ENCODE measurements at regions not wholly inside any gene's neighbourhood (a gene's known extent, or its start where the extent isn't known, plus 50 kb on each side); places are given as distances from the start of the nearest gene placed in this dataset.

GRCh38 chr10:114879093-114879492, 57.5 kb downstream of the FHIP2A start:
- TF ChIP-seq CTCF (IDR thresholded peaks at IDR 0.05) = no peak
- H3K27me3 ChIP-seq = no peaks in the 10 kb centered on the region
- no peaks in the 10 kb centered on the region for H3K36me3 ChIP-seq
- H3K9me3 ChIP-seq = no peaks in the 10 kb centered on the region
- no peak overlapping the region for H3K4me3 ChIP-seq (ENCODE audit: low read depth in 1 of 2, low read length in 1 of 2)
- no peak overlapping the region for H3K27ac ChIP-seq
- peaks cover 26 to 48% of the 10 kb centered on the region in 2 experiments for H3K4me1 ChIP-seq (ENCODE audit: control insufficient read depth in 1 of 2, insufficient read depth in 1 of 2, low read depth in 1 of 2, low read length in 1 of 2)

DNA sequence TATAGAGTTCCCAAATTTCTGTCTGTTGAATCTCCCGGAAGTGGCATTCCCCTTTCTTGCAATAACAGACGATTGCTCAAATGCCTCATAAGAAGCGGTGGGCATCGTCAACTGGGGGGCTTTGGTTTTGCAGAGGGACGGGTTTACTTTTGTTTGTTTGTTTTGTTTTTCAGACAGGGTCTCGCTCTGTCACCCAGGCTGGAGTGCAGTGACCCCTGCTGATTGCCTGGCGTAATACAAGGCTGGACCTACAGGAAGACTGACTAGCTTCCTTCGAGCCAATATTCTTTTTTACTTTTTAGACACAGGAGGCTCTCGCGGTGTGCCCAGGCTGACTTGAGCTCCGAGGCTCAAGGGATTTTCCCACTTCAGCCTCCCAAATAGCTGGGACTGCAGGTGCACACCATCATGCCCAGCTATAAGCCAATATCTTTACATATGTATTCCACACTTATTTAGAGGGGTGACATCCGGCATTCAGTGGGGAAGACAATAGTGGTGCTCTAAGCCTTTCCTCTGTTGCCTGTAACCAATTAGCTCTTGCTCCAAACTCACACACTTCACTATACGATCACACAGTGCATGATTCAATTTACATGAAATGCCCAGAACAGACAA, 58.1 kb downstream of the FHIP2A start:
- H3K27me3 ChIP-seq = no peaks in the 10 kb centered on the region
- H3K4me3 ChIP-seq (ENCODE audit: low read depth in 1 of 2, low read length in 1 of 2) = no peak overlapping the region
- no peak for TF ChIP-seq CTCF (IDR thresholded peaks at IDR 0.05)

DNA sequence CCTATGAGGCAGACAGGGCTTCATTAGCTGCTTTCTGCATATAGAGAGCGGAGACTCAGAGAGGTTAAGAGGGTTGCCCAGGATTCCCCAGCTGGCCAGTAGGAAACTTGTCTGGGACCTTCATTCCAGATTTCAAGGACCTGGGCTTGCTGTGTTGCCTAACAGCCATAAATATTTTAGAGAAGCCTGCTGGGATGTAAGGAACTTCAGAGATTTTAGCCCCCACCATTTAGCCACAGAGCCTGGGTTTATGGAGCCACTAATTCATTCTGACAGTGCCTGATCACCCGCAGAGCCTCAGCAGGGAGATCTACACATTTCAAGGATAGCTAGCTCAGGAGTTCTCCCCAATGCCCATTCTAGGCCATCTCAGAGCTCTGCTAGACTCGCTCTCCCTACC, 56.6 kb upstream of the TRUB1 start:
- H3K36me3 ChIP-seq = no peaks in the 10 kb centered on the region
- no peak overlapping the region for H3K4me3 ChIP-seq (ENCODE audit: low read depth in 1 of 2, low read length in 1 of 2)
- no peak overlapping the region for H3K27ac ChIP-seq
- H3K27me3 ChIP-seq = no peaks in the 10 kb centered on the region
- TF ChIP-seq CTCF (IDR thresholded peaks at IDR 0.05) = no peak
- H3K4me1 ChIP-seq (ENCODE audit: control insufficient read depth in 1 of 2, insufficient read depth in 1 of 2, low read depth in 1 of 2, low read length in 1 of 2) = peaks cover 10 to 25% of the 10 kb centered on the region in 2 experiments
- H3K9me3 ChIP-seq = no peaks in the 10 kb centered on the region

More for the DNA sequence above, 58.1 kb downstream of the FHIP2A start:
- H3K4me1 ChIP-seq (ENCODE audit: control insufficient read depth in 1 of 2, insufficient read depth in 1 of 2, low read depth in 1 of 2, low read length in 1 of 2) = peaks cover 26 to 42% of the 10 kb centered on the region in 2 experiments
- no peaks in the 10 kb centered on the region for H3K36me3 ChIP-seq
- no peak overlapping the region for H3K27ac ChIP-seq
- H3K9me3 ChIP-seq = no peaks in the 10 kb centered on the region

DNA sequence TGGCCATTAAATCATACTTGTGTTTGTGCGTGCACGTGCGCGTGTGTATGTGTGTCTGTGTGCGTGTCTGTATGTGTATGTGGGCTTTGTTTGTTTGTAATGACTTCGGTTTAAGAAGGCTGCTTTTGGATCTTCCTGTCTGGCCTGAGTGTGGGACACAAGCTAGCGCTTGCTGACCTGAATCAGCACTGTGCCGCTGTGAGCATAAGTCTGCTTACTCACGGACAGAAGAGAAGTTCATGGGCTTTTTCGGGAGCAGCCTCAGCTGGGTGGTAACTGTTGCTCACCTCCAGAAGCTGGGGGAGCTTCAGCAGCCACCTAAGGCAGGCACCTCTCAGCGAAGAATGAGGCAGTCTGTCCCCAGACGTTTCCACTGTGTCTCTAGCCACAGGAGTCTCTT, 56.1 kb upstream of the TRUB1 start:
- no peak overlapping the region for H3K27ac ChIP-seq
- H3K9me3 ChIP-seq = no peaks in the 10 kb centered on the region
- H3K4me3 ChIP-seq (ENCODE audit: low read depth in 1 of 2, low read length in 1 of 2) = no peak overlapping the region
- no peaks in the 10 kb centered on the region for H3K27me3 ChIP-seq
- no peaks in the 10 kb centered on the region for H3K36me3 ChIP-seq
- H3K4me1 ChIP-seq (ENCODE audit: control insufficient read depth in 1 of 2, insufficient read depth in 1 of 2, low read depth in 1 of 2, low read length in 1 of 2) = peaks cover 9 to 20% of the 10 kb centered on the region in 2 experiments
- TF ChIP-seq CTCF (IDR thresholded peaks at IDR 0.05) = no peak

DNA sequence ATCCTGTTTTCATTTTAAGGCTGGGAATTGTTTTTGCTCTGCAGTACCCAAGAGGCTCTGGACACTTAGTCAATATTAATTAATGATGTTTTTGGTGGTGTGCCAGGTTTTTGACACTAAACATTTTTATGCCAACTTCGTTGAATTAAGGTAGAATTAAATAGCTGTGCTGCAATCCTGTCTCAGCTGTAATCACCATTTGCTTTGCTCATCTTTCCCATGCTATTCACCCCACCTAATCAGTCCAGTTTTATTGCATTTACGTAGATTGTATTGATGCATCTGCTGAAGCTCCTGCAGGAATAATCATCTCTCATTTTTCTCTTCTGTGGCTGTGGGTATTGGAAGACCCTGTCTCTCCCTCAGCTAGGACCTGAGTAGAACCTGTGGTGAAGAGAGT, 52.6 kb upstream of the TRUB1 start:
- Histone ChIP-seq H3K27me3 (no peaks in the 10 kb centered on the region), H3K36me3 (no peaks in the 10 kb centered on the region)
- no peak for TF ChIP-seq CTCF (IDR thresholded peaks at IDR 0.05)

More for the DNA sequence above, 52.6 kb upstream of the TRUB1 start:
- Histone ChIP-seq H3K9me3 (no peaks in the 10 kb centered on the region), H3K4me3 (ENCODE audit: low read depth in 1 of 2, low read length in 1 of 2) (no peak overlapping the region), H3K4me1 (ENCODE audit: control insufficient read depth in 1 of 2, insufficient read depth in 1 of 2, low read depth in 1 of 2, low read length in 1 of 2) (peaks cover 0 to 1% of the 10 kb centered on the region in 2 experiments), H3K27ac (no peak overlapping the region)

All from neutrophil (primary cell).